Thymus (tissue), 11 donors: ENCODE measurements at regions not wholly inside any gene's neighbourhood (a gene's known extent, or its start where the extent isn't known, plus 50 kb on each side); places are given as distances from the start of the nearest gene placed in this dataset.
"Not testable (repeated sequence)": the region's sequence is repeated elsewhere in the genome, so short reads cannot be mapped to it uniquely, and the experiment has no call there.

Source experiments
- DNase-seq, 9 donors: peaks; one replicate each; pipeline ENCODE4 v3.0.0-alpha.2; 2013; ENCODE audit warnings: low spot score in 9 of 9, low read depth in 6 of 9, missing footprints in 1 of 9
- H3K27ac ChIP-seq, 2 donors: one replicate each; pipeline ENCODE4 v1.5.1; 2013; ENCODE audit warnings: control low read depth in 1 of 2, low read depth in 1 of 2, low read length in 1 of 2, mild to moderate bottlenecking in 1 of 2, moderate library complexity in 1 of 2
- H3K27me3 ChIP-seq, 2 donors: one replicate each; pipeline ENCODE4 v1.5.1; 2013; ENCODE audit warnings: low read length in 1 of 2; ENCODE audit not compliant: control insufficient read depth in 2 of 2, insufficient read depth in 1 of 2
- H3K36me3 ChIP-seq, 2 donors: one replicate each; pipeline ENCODE4 v1.5.1; 2013; ENCODE audit warnings: low read length in 1 of 2, mild to moderate bottlenecking in 1 of 2, moderate library complexity in 1 of 2; ENCODE audit not compliant: control insufficient read depth in 2 of 2, insufficient read depth in 2 of 2
- H3K4me1 ChIP-seq, 2 donors: one replicate each; pipeline ENCODE4 v1.5.1; 2013; ENCODE audit warnings: low read length in 2 of 2; ENCODE audit not compliant: control insufficient read depth in 2 of 2, insufficient read depth in 2 of 2
- H3K4me3 ChIP-seq, 2 donors: one replicate each; pipeline ENCODE4 v1.5.1; 2013; ENCODE audit warnings: low read length in 2 of 2, control low read depth in 1 of 2, mild to moderate bottlenecking in 1 of 2
- H3K9me3 ChIP-seq, 2 donors: one replicate each; pipeline ENCODE4 v1.5.1; 2013; ENCODE audit warnings: low read length in 1 of 2, mild to moderate bottlenecking in 1 of 2; ENCODE audit not compliant: control insufficient read depth in 2 of 2, insufficient read depth in 1 of 2
- WGBS: extraction: QIAGEN DNeasy Blood & Tissue Kit; methylation state at CpG from one replicate; pipeline ENCODE4 v1.1.7; 2013; 5-methylcytosine and 5-hydroxymethylcytosine counted together
- donor health status: healthy.

DNA sequence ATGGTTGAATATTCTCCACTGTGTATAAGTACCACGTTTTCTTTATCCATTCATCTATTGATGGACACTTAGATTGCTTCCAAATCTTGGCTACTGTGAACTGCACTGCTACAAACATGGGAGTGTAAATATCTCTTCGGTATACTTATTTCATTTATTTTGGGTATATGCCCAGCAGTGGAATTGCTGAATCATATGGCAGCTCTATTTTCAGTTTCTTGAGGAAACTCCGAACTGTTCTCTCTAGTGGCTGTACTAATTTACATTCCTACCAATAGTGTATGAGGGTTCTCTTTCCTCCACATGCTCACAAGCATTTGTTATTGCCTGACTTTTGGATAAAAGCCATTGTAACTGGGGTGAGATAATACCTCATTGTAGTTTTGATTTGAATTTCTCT is 623.1 kb upstream of the LRFN5 start:
- H3K4me3 ChIP-seq: no peak overlapping the region
- WGBS: 79% methylated on average over 3 of the region's 3 CpGs
- no peaks in the 10 kb centered on the region for H3K36me3 ChIP-seq
- no peaks in the 10 kb centered on the region for H3K9me3 ChIP-seq
- no peaks in the 10 kb centered on the region for H3K4me1 ChIP-seq
- no peaks in the 10 kb centered on the region for H3K27me3 ChIP-seq
- no peak for DNase-seq
- H3K27ac ChIP-seq: no peak overlapping the region

GRCh38 chr14:40981247-40981646 is 625.4 kb upstream of the LRFN5 start:
- Histone ChIP-seq H3K4me3 (no peak overlapping the region), H3K9me3 (no peaks in the 10 kb centered on the region), H3K27me3 (no peaks in the 10 kb centered on the region), H3K36me3 (no peaks in the 10 kb centered on the region), H3K4me1 (no peaks in the 10 kb centered on the region), H3K27ac (no peak overlapping the region)
- 91% methylated on average over 3 of the region's 3 CpGs for WGBS
- no peak for DNase-seq

GRCh38 chr14:40960257-40960656 is 646.4 kb upstream of the LRFN5 start:
- H3K27ac ChIP-seq, H3K9me3 ChIP-seq, H3K36me3 ChIP-seq, H3K4me1 ChIP-seq, DNase-seq, H3K27me3 ChIP-seq, H3K4me3 ChIP-seq: not testable (repeated sequence)
- 85% methylated on average over 2 of the region's 2 CpGs for WGBS

GRCh38 chr14:40955131-40955505 is 651.6 kb upstream of the LRFN5 start:
- no peaks in the 10 kb centered on the region for H3K36me3 ChIP-seq
- no peaks in the 10 kb centered on the region for H3K4me1 ChIP-seq
- H3K4me3 ChIP-seq: no peak overlapping the region
- peaks cover 1 to 6% of the 10 kb centered on the region in 2 donors for H3K9me3 ChIP-seq
- no peaks in the 10 kb centered on the region for H3K27me3 ChIP-seq
- H3K27ac ChIP-seq: no peak overlapping the region
- 93% methylated on average over 2 of the region's 2 CpGs for WGBS
- no peak for DNase-seq

- not testable (repeated sequence) for H3K27ac ChIP-seq, H3K9me3 ChIP-seq, H3K36me3 ChIP-seq, H3K4me3 ChIP-seq, H3K27me3 ChIP-seq, DNase-seq, H3K4me1 ChIP-seq
- WGBS: 92% methylated on average over 34 of the region's 34 CpGs
These were observed 652.1 kb upstream of the LRFN5 start for GRCh38 chr14:40954448-40955130.

GRCh38 chr14:40944521-40944920 is 662.2 kb upstream of the LRFN5 start:
- H3K27ac ChIP-seq: no peak overlapping the region
- H3K4me3 ChIP-seq: no peak overlapping the region
- H3K27me3 ChIP-seq: no peaks in the 10 kb centered on the region
- no peaks in the 10 kb centered on the region for H3K36me3 ChIP-seq
- no peaks in the 10 kb centered on the region for H3K4me1 ChIP-seq
- H3K9me3 ChIP-seq: no peaks in the 10 kb centered on the region
- WGBS: 56% methylated on average over 3 of the region's 3 CpGs
- no peak for DNase-seq

- 100% methylated on average over 1 of the region's 1 CpG for WGBS
- no peak for DNase-seq
- Histone ChIP-seq H3K27ac (no peak overlapping the region), H3K4me3 (no peak overlapping the region), H3K36me3 (no peaks in the 10 kb centered on the region), H3K4me1 (no peaks in the 10 kb centered on the region), H3K9me3 (no peaks in the 10 kb centered on the region), H3K27me3 (no peaks in the 10 kb centered on the region)
These were observed 669.8 kb upstream of the LRFN5 start for GRCh38 chr14:40936861-40937260.

- Histone ChIP-seq H3K4me1 (no peaks in the 10 kb centered on the region), H3K4me3 (no peak overlapping the region), H3K27me3 (no peaks in the 10 kb centered on the region), H3K27ac (no peak overlapping the region), H3K9me3 (no peaks in the 10 kb centered on the region), H3K36me3 (no peaks in the 10 kb centered on the region)
- no peak for DNase-seq
These were observed 686.3 kb upstream of the LRFN5 start for GRCh38 chr14:40920380-40920779.

- 87% methylated on average over 4 of the region's 4 CpGs for WGBS
- no peak for DNase-seq
- Histone ChIP-seq H3K4me1 (no peaks in the 10 kb centered on the region), H3K27me3 (no peaks in the 10 kb centered on the region), H3K9me3 (no peaks in the 10 kb centered on the region), H3K27ac (no peak overlapping the region), H3K4me3 (no peak overlapping the region), H3K36me3 (no peaks in the 10 kb centered on the region)
These were observed 695.5 kb upstream of the LRFN5 start for GRCh38 chr14:40911141-40911540.

DNA sequence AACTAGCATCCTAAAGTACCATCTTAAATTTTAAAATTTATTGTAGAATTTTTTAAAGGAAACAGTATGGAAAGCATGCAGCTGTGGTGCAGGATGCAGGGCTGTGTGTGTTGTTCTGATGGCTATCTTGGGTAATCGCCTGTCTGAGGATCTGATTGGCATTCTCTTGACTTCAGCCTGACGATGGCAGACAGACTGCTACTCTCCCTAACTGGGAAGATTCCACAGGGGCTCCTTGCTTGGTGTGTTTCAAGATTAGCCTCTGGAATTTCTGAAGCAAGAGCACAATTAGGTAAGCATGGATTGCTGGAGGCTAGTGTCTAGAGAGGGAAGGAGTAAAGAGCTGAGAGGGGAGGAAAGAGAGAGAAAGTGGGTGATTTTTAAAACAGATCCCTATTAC is 696.8 kb upstream of the LRFN5 start:
- H3K4me1 ChIP-seq: no peaks in the 10 kb centered on the region
- WGBS: 26% methylated on average over 2 of the region's 2 CpGs

More for the DNA sequence above, 696.8 kb upstream of the LRFN5 start:
- Histone ChIP-seq H3K27me3 (no peaks in the 10 kb centered on the region), H3K27ac (no peak overlapping the region), H3K4me3 (no peak overlapping the region), H3K36me3 (no peaks in the 10 kb centered on the region), H3K9me3 (no peaks in the 10 kb centered on the region)
- DNase-seq: no peak
